WI38 (cell line): ENCODE measurements at regions not wholly inside any gene's neighbourhood (a gene's known extent, or its start where the extent isn't known, plus 50 kb on each side); places are given as distances from the start of the nearest gene placed in this dataset.

Experiments
- H3K4me3 ChIP-seq: 2 replicates; pipeline ENCODE4 v1.5.1; 2011; ENCODE audit warnings: low read depth, mild to moderate bottlenecking, control low read depth, low read length
- TF ChIP-seq, protein P1 (sequence below): IDR thresholded peaks from 2 replicates; pipeline ENCODE4 v1.5.1; 2012; ENCODE audit warnings: low read depth, mild to moderate bottlenecking, control low read depth, low read length

DNA sequence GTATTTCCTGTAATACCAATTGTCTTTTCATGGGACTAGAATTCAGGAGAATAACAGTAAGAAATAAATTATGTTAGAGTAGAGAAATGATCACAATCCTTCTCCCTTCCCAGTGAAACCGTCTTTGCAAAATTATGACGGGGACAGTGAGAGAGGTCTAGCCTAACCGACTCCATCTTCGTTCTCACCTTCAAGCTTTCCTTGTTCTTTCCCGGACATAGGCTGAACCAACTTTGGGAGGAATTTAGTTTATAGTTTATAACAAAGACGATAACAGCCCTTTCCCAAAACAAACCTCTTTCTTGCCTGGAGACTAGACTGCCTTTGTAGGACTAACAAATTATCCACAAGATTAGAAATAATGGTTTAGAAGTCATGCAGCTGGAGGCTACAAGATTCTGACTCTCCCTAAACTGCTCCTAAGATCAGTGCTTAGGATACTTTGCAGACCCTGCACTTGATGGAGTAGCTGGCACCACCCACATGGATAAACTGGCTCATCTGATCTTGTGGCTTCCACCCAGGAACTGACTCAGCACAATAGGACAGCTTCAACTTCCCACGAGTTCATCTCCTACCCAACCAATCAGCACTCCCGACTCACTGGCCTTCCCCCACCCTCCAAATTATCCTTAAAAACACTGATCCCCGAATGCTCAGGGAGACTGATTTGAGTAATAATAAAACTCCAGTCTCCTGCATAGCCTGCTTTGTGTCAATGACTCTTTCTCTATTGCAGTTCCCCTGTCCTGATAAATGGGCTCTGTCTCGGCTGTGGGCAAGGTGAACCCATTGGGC, 521.2 kb upstream of the TBX3 start:
- TF ChIP-seq, protein P1, sequence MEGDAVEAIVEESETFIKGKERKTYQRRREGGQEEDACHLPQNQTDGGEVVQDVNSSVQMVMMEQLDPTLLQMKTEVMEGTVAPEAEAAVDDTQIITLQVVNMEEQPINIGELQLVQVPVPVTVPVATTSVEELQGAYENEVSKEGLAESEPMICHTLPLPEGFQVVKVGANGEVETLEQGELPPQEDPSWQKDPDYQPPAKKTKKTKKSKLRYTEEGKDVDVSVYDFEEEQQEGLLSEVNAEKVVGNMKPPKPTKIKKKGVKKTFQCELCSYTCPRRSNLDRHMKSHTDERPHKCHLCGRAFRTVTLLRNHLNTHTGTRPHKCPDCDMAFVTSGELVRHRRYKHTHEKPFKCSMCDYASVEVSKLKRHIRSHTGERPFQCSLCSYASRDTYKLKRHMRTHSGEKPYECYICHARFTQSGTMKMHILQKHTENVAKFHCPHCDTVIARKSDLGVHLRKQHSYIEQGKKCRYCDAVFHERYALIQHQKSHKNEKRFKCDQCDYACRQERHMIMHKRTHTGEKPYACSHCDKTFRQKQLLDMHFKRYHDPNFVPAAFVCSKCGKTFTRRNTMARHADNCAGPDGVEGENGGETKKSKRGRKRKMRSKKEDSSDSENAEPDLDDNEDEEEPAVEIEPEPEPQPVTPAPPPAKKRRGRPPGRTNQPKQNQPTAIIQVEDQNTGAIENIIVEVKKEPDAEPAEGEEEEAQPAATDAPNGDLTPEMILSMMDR: no peak
- no peak overlapping the region for H3K4me3 ChIP-seq

DNA sequence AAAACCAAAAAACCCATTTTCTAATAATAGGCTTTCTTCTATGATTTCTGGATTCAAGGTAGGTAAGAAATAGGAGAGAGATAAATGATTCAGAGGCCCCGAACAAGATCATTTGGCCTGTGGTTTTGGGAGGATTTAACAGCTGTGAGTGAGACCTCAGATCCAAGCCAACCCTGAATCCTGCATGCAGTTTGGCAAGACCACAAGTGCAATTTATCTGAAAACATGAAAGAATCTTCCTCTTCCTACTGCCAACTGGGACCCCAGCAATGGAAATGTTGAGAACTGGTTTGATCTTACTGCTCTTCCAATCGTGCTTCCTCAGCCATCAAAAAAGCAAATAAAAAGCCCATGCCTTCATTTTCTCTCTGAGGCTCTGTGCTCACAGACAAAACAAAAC, 519.7 kb upstream of the TBX3 start:
- no peak overlapping the region for H3K4me3 ChIP-seq
- TF ChIP-seq, protein P1: no peak

GRCh38 chr12:115201966-115202365, 518.0 kb upstream of the TBX3 start:
- no peak overlapping the region for H3K4me3 ChIP-seq
- TF ChIP-seq, protein P1: no peak

GRCh38 chr12:115199831-115200230, 515.9 kb upstream of the TBX3 start:
- H3K4me3 ChIP-seq: no peak overlapping the region
- TF ChIP-seq, protein P1: no peak

- no peak overlapping the region for H3K4me3 ChIP-seq
- TF ChIP-seq, protein P1: no peak
Measured at GRCh38 chr12:115194857-115195256, 510.9 kb upstream of the TBX3 start.

- H3K4me3 ChIP-seq: no peak overlapping the region
- TF ChIP-seq, protein P1: no peak
Measured at GRCh38 chr12:115194448-115194847, 510.5 kb upstream of the TBX3 start.

- TF ChIP-seq, protein P1: no peak
- no peak overlapping the region for H3K4me3 ChIP-seq
Measured at GRCh38 chr12:115191342-115191741, 507.4 kb upstream of the TBX3 start.
